Amniotic stem cell (primary cell): ENCODE measurements at regions not wholly inside any gene's neighbourhood (a gene's known extent, or its start where the extent isn't known, plus 50 kb on each side); places are given as distances from the start of the nearest gene placed in this dataset.
"Not testable (repeated sequence)": the region's sequence is repeated elsewhere in the genome, so short reads cannot be mapped to it uniquely, and the experiment has no call there.

Experiments used
- DNase-seq: peaks from one replicate; lab custom pipeline; 2025; lab: John Stamatoyannopoulos, UW

DNA sequence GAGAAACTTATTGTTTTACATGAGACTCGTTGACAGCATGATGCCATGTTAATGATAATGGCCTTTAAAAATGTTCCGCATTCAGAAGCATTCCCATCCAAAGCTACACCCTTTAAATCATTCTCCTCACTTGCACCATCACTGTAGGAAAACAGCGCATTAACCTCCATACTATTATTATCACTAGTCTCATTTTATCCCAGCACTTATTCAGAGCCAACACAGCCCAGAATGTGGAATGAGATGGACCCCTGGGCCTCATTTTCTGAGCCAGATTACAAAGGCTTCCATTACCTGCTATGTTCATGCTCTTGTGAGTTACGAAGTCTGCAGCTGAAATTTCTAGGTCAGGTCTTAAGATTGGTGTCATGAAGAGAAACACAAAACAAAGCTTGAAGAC lies 159.4 kb downstream of the HS3ST3A1 start:
- no peak for DNase-seq

DNA sequence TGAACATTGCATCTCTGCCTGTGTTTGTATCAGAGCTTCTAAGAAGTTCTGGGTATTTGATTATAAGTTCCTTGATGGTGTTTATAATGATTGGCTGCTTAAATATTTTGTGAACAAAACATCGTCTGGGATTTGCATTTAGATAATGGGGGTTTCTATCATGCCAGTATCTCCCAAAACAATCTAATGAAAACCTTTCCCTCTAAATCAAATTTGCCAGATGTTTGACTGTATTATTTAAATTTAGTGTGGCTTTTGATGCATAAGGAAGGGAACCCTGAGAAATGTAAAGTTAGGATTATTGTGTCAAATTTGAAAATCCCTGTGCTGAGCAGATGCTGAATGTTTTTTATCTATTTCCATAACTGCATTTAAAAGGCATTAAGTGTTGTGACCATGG lies 159.9 kb downstream of the HS3ST3A1 start:
- DNase-seq, result no peak

- no peak for DNase-seq
These were observed 163.6 kb downstream of the HS3ST3A1 start for GRCh38 chr17:13437966-13438779.

- DNase-seq, result no peak
These were observed 166.5 kb downstream of the HS3ST3A1 start for GRCh38 chr17:13435230-13435629.

GRCh38 chr17:13429201-13429600 lies 172.5 kb downstream of the HS3ST3A1 start:
- DNase-seq, result peak; percentile 39

- no peak for DNase-seq
These were observed 173.1 kb downstream of the HS3ST3A1 start for GRCh38 chr17:13428611-13429042.

DNA sequence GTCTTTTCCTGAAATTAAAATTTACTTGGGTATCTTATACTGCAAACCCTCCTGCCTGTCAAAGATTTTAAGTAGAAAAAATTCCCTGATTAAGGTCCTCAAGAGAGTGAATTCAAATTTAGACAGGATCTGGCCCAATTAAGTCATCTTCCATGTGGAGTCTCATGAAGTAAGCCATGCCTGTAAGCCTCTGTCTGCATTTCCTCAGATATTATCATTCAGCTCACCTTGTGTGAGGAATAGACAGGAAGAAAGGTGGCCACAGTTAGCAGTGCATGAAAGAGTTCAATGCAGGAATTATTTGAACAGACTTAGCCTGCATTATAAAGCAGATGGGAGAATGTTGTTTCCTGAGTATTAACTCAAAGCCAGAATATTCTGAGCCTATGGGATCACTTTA lies 174.7 kb downstream of the HS3ST3A1 start:
- no peak for DNase-seq

GRCh38 chr17:13425390-13425789 lies 176.3 kb downstream of the HS3ST3A1 start:
- DNase-seq, result no peak

GRCh38 chr17:13421581-13422130 lies 180.1 kb downstream of the HS3ST3A1 start:
- no peak for DNase-seq

DNA sequence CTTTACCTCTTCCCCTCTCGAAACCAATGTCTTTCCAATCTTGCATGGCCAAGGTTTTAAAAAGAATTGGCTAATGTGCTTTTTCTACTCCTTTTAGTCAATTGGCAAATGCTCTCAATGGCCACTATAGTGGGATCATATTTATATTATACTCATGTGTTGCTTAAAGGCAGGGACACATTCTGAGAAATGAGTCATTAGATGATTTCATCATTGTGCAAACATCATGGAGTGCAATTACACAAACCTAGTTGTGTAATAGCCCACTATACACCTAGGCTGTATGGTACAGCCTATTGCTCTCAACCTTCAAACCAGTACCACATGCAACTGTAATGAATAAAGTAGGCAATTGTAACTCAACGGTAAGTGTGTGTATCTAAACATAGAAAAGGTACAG lies 180.9 kb downstream of the HS3ST3A1 start:
- no peak for DNase-seq

- no peak for DNase-seq
These were observed 181.3 kb downstream of the HS3ST3A1 start for GRCh38 chr17:13420418-13420826.

DNA sequence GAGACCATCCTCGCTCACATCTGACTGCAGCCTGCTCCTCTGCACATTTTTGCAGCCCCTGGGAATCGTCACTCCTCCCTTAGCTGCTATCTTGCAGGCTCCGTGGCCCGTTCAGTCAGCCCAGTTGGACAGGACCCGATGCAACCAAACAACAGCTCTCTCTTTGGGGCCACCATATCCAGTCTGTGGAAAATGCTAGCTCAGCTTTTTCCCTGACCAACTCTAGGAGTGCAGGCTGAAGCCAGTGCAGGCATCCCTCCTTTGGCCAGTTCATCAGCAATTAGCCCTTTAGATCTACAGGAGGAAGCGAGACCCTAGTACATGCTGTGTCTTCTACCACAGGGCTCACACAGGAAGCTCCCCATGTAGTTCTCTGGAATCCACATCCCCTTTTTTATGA lies 182.1 kb downstream of the HS3ST3A1 start:
- no peak for DNase-seq

DNA sequence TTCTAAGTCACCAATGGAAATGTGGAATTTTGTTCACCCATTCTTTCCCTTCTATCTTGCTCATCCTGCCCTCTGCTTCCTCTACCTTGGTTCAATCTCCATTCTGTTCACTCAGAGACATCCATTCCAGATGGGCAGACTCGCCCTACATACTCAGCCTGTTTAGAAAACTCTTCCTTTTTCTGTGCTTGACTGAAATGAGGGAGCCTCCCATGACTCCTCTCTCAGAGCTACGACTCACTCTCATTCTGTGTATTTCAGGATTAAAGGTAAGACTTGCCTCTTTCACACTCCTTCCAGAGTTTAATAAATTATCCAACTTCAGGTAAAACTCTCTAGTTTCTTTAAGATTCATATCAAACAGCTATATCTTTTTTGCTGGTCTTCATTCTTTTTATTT lies 182.8 kb downstream of the HS3ST3A1 start:
- DNase-seq, result no peak

DNA sequence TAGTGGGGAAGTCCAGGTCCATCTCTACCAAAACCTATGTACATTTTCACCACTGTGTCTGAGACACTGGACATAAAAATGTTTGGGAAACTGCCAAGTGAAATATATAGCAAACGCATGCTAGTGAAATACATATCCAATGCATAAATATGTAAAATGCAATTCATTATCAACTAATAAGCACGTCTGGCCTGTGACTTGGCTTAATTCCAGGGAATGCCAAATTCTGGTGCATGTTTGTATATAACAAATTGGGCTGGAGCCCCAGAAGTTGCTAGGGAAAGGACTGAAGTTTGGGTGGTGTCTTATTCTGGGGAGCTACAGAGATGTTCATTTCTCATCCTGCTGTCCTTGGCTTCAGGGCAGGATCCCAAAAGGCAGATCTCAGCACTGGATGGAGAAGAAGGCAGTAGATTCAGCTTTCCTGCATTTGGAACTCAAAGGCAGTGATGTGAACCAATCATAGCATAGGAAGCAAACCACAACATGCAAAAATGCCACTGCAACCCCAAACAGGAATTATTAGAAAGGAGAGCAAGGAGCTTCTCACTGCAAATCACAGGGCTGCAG lies 184.3 kb downstream of the HS3ST3A1 start:
- no peak for DNase-seq

GRCh38 chr17:13416748-13417363 lies 184.9 kb downstream of the HS3ST3A1 start:
- DNase-seq, result no peak

DNA sequence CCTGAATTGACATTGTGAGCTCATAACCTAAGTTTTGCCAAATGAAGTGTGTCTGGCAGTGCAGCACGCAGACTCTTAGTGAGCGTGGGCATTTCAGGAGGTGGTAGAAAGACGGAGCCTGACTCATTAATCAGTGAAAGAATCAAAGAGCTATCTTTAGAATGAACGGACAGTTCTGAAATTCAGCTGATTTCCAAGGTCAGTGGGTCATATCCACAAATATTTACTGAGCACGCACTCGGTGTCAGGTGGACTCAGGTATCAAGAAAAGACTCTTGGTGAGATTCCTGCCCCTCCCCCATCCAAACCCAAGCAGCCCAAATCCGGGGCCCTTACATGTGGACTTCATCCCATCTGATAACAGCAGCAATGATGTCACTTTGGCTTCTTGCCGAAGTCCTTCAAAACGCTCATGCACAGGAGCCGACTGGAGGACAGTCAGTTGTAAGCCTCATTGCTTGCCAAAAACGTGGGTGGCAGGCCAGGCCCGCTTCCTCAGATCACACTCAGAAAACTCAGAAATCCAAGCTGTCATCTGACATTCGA lies 185.8 kb downstream of the HS3ST3A1 start:
- DNase-seq, result no peak

DNA sequence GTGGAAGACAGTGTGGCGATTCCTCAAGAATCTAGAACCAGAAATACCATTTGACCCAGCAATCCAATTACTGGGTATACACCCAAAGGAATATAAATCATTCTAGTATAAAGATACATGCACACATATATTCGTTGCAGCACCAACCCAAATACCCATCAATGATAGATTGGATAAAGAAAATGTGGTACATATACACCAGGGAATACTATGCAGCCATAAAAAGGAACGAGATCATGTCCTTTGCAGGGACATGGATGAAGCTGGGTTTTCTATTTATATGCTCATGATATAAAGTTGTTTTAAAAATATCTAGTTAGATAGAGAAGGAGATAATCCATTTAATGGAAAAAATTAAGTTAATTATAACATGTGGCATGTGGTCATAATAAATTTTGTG lies 186.5 kb downstream of the HS3ST3A1 start:
- DNase-seq, result not testable (repeated sequence)

- DNase-seq, result no peak
These were observed 188.7 kb downstream of the HS3ST3A1 start for GRCh38 chr17:13413001-13413400.

- no peak for DNase-seq
These were observed 190.9 kb downstream of the HS3ST3A1 start for GRCh38 chr17:13410874-13411273.

- DNase-seq, result no peak
These were observed 191.5 kb downstream of the HS3ST3A1 start for GRCh38 chr17:13410214-13410613.

- DNase-seq, result no peak
These were observed 192.3 kb downstream of the HS3ST3A1 start for GRCh38 chr17:13409455-13409854.

GRCh38 chr17:13407381-13407780 lies 194.3 kb downstream of the HS3ST3A1 start:
- DNase-seq, result no peak

GRCh38 chr17:13405807-13406206 lies 195.9 kb downstream of the HS3ST3A1 start:
- DNase-seq, result no peak
